Psoas muscle (tissue), 7 donors: ENCODE measurements at regions not wholly inside any gene's neighbourhood (a gene's known extent, or its start where the extent isn't known, plus 50 kb on each side); places are given as distances from the start of the nearest gene placed in this dataset.
A peak's percentile ranks its signal among the peaks of the same experiment; 100 is the strongest.

Source experiments
- ATAC-seq, 4 donors: fragments of 200-7000 bp; cut with Tn5 transposase; one replicate each; pipeline ENCODE4 v1.9.1; 2020; ENCODE audit warnings: moderate library complexity in 3 of 4, mild to moderate bottlenecking in 2 of 4
- DNase-seq, 2 donors: peaks; one replicate each; pipeline ENCODE4 v3.0.0-alpha.2; 2020
- H3K27ac ChIP-seq: fragments of 200-600 bp; one replicate; pipeline ENCODE4 v1.8.0; 2022
- H3K27me3 ChIP-seq, 3 donors: fragments of 200-600 bp in 1 of 3; one replicate each; pipeline versions ENCODE4 v1.6.1 to v1.8.0; 2013 to 2022; ENCODE audit warnings: low read length in 2 of 3, mild to moderate bottlenecking in 2 of 3, moderate library complexity in 1 of 3; ENCODE audit not compliant: insufficient read depth in 3 of 3
- H3K36me3 ChIP-seq, 2 donors: fragments of 200-600 bp in 1 of 2; one replicate each; pipeline versions ENCODE4 v1.6.1 to v1.8.0; 2013 to 2022; ENCODE audit warnings: low read depth in 1 of 2, mild to moderate bottlenecking in 1 of 2, moderate library complexity in 1 of 2; ENCODE audit not compliant: insufficient read depth in 1 of 2
- H3K4me1 ChIP-seq: fragments of 200-600 bp; one replicate; pipeline ENCODE4 v1.8.0; 2022
- H3K4me3 ChIP-seq: fragments of 200-600 bp; one replicate; pipeline ENCODE4 v1.8.0; 2022; ENCODE audit warnings: mild to moderate bottlenecking
- H3K9me3 ChIP-seq: fragments of 200-600 bp; one replicate; pipeline ENCODE4 v1.8.0; 2022
- CTCF ChIP-seq: fragments of 200-600 bp; IDR thresholded peaks from one replicate; pipeline ENCODE4 v1.8.0; 2022; ENCODE audit warnings: antibody characterized with exemption
- WGBS, 3 donors: extraction: QIAGEN DNeasy Blood & Tissue Kit; methylation state at CpG; one replicate each; pipeline versions ENCODE4 v1.1.6 to v1.1.7; 2013; 5-methylcytosine and 5-hydroxymethylcytosine counted together
- intact Hi-C, 2 donors: fragments of 100-400 bp; cut with DNase I; formaldehyde crosslinking; loops; one replicate each; pipeline versions ENCODE4 v1.11.0 to v1.14.2; 2022
- donor health status: healthy with polysubstance abuse.
- donor health status: DM: no; HTN: no; CAD: no; lungs with moderate emphysema.
- donor health status: Bipolar disorder and iron deficiency.
- donor health status: healthy.
- donor health status: DM: yes; HTN: yes; CAD: no.
- donor health status: DM: no; HTN: no; CAD: no.
- donor health status: DM: yes; HTN: yes; CAD: no.

GRCh38 chr7:10146271-10146670 lies 827.4 kb upstream of the PHF14 start:
- TF ChIP-seq CTCF, result no peak
- no peaks in the 10 kb centered on the region for H3K27me3 ChIP-seq
- no peaks in the 10 kb centered on the region for H3K4me1 ChIP-seq
- no peak overlapping the region for H3K4me3 ChIP-seq
- intact Hi-C loops, result no loop called here
- no peak for DNase-seq
- no peaks in the 10 kb centered on the region for H3K36me3 ChIP-seq
- no peak for ATAC-seq
- H3K9me3 ChIP-seq, result no peaks in the 10 kb centered on the region
- 30 to 57% (median 36%) methylated on average over 2 of the region's 2 CpGs for WGBS, 3 donors
- H3K27ac ChIP-seq, result no peak overlapping the region

GRCh38 chr7:10156972-10157371 lies 816.7 kb upstream of the PHF14 start:
- Histone ChIP-seq H3K4me3 (peak overlapping the region; percentile 19), H3K4me1 (no peaks in the 10 kb centered on the region), H3K27me3 (no peaks in the 10 kb centered on the region), H3K9me3 (no peaks in the 10 kb centered on the region), H3K36me3 (no peaks in the 10 kb centered on the region), H3K27ac (peak overlapping the region; percentile 39)
- intact Hi-C loops, result no loop called here
- no peak for ATAC-seq
- no peak for DNase-seq
- 66 to 70% (median 67%) methylated on average over 2 of the region's 2 CpGs for WGBS, 3 donors
- TF ChIP-seq CTCF, result no peak

DNA sequence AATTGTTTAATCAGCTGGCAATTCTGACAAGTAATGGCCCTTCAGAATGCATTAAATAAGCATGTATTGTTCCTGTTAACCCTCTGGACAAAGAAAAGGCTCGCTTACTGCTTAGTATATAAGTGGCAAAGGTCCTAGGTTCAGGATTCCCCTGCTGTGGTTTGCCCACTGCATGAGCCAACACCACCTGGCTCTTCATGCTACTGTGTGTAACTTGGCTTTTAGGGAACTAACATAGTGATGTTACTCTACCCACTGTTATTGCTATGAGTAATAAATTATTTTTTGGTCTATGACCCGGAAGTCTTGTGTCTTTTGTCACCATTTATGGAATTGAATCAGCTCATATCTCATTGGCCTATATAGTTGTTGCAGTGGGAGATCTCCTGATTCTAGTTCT lies 791.7 kb upstream of the PHF14 start:
- ATAC-seq (no peak), DNase-seq (no peak)
- Histone ChIP-seq H3K36me3 (no peaks in the 10 kb centered on the region), H3K4me3 (no peak overlapping the region), H3K27ac (no peak overlapping the region), H3K27me3 (no peaks in the 10 kb centered on the region), H3K9me3 (no peaks in the 10 kb centered on the region), H3K4me1 (no peaks in the 10 kb centered on the region)
- WGBS, 3 donors, result 74 to 79% (median 77%) methylated on average over 2 of the region's 2 CpGs
- TF ChIP-seq CTCF, result no peak
- intact Hi-C loops, result no loop called here

DNA sequence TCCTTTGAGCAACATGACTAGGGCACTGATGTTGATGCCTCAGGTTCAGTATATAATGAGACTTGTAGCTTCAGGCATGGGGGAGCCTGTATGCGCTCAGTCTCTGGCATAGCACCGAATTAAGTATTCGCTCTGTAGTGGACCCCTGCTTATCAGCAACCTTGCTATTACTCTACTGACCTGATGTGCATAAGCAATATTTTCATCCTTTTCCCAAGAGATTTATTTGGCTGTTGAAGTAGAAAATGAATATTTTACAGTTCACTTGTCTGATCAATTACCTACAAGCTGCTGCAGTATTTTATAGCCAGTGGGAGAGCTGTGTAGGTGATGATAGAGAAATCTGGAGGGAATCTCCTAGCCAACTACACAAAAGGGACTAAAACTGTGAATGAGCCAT lies 781.6 kb upstream of the PHF14 start:
- DNase-seq (no peak), ATAC-seq (no peak)
- 93 to 95% (median 94%) methylated on average over 3 of the region's 3 CpGs for WGBS, 3 donors
- no peak for TF ChIP-seq CTCF
- no peak overlapping the region for H3K27ac ChIP-seq
- H3K4me3 ChIP-seq, result no peak overlapping the region
- no peaks in the 10 kb centered on the region for H3K36me3 ChIP-seq
- H3K4me1 ChIP-seq, result no peaks in the 10 kb centered on the region
- H3K9me3 ChIP-seq, result no peaks in the 10 kb centered on the region
- intact Hi-C loops, result no loop called here
- H3K27me3 ChIP-seq, result no peaks in the 10 kb centered on the region

DNA sequence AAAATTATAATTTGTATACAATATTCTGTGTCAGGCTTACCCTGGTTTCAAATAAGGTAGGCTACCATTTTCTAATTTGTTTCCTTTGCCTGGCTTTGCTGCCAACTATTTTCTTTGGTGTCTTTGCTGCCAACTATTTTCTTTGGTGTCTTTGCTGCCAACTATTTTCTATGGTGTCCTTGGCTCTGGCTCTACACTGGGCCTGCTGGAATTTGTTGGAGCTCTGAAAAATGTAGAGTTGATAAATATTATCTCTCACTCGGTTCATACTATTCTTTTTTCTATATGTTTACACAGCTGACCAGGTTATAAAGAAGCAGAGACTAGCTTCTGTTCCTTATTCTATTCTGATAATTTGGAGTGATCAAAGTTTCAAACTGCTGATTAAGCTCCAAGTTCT lies 768.0 kb upstream of the PHF14 start:
- H3K27me3 ChIP-seq, result no peaks in the 10 kb centered on the region
- no peak overlapping the region for H3K4me3 ChIP-seq
- H3K27ac ChIP-seq, result no peak overlapping the region
- ATAC-seq, result no peak
- H3K36me3 ChIP-seq, result no peaks in the 10 kb centered on the region
- H3K9me3 ChIP-seq, result no peaks in the 10 kb centered on the region
- intact Hi-C loops, result no loop called here
- 23 to 41% (median 37%) methylated on average over 1 of the region's 1 CpG for WGBS, 3 donors
- no peaks in the 10 kb centered on the region for H3K4me1 ChIP-seq
- no peak for DNase-seq
- no peak for TF ChIP-seq CTCF
